Hematopoietic multipotent progenitor cell treated with erythropoietin and hydrocortisone succinate and interleukin-3 and kit ligand, for 6 days (in vitro differentiated cells): ENCODE measurements at regions not wholly inside any gene's neighbourhood (a gene's known extent, or its start where the extent isn't known, plus 50 kb on each side); places are given as distances from the start of the nearest gene placed in this dataset.
"Not testable (repeated sequence)": the region's sequence is repeated elsewhere in the genome, so short reads cannot be mapped to it uniquely, and the experiment has no call there.

Experiments
- DNase-seq: peaks from one replicate; pipeline ENCODE4 v3.0.0-alpha.2; 2015

DNA sequence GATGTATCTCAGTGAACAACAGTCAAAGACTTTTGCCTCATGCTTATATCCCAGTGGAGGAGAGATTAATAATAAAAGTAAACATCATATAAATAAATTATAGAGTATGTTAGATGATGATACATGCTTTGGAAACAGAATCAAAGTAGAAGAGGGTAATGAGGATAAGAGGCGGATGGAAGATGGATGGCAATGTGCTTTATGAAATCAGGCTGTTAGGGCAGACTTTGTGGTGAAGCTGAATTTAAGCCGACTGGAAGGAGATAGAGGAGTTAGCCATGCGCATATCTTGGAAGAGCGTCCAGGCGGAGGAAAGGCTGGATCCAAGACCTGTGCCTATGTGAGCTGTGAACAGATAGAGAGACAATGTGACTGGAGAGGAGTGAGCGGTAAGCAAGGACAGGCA lies 74.9 kb upstream of the GUCY1A1 start:
- DNase-seq = no peak

DNA sequence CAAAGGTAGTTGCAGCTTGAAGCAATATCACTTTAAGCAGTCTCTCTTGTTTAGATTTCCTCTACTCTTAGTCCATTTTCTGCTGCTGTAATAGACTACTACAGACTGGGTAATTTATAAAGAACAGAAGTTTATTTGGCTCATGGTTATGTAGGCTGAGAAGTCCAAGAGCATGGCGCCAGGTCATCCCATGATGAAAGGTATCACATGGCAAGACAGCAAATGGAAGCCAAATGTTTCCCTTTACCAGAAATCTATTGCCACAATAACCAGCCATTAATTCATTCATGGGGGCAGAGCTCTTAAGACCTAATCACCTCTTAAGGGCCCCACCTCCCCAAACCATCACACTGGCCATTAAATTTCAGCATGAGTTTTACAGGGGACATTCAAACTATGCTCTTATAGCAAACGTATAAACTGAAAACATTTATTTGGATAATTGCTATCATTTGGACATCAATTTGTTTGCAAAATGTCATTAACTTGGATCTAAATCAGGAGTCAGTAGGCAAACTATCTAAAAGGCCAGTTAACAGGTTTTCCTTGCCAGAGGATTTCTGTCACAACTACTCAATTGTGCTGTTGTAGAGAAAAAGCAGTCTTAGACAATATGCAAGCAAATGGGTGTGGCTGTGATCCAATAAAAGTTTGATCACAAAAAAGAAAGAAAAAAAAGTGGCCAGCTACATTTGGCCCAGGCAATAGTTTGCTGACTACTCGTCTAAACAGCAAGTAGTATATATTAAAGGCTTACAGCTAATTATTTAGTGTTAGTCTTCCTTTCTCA lies 75.7 kb upstream of the GUCY1A1 start:
- no peak for DNase-seq

DNA sequence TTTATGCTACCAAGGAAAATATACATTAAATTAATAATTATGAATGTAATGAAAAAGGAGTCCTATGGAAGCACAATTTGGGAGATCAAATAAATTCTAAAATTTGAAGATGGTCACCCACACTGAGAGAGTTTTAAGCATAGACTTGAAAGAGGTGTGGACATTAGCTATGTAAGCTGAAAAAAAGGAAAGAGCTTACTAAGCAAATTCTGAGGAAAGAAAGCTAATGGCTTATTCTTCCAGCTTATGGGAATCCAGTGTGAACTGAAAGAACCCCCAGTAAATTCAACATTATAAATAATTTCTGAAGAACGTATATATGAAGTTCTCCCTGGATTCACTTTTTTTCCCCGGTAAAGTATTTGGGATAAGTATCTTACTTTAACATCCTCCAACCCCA lies 78.2 kb upstream of the GUCY1A1 start:
- no peak for DNase-seq

DNA sequence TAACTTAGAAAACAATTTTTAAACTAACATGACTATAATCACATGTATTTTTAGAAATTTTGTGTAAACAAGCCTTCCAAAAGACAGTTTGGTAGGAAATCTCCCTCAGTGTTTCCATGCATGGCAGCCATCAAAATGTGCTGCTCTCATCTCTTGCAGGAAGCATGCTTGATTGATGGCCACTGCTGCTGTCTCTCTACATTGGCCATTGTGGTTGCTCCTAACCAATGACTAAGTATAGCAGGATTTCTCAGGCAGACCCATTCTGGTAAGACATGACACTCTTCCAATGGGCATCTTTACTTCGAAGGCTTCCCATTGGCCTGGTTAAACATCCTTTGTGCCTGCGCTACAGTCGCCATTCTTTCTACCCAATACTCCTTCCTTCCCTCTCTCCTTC lies 78.9 kb upstream of the GUCY1A1 start:
- DNase-seq = no peak

DNA sequence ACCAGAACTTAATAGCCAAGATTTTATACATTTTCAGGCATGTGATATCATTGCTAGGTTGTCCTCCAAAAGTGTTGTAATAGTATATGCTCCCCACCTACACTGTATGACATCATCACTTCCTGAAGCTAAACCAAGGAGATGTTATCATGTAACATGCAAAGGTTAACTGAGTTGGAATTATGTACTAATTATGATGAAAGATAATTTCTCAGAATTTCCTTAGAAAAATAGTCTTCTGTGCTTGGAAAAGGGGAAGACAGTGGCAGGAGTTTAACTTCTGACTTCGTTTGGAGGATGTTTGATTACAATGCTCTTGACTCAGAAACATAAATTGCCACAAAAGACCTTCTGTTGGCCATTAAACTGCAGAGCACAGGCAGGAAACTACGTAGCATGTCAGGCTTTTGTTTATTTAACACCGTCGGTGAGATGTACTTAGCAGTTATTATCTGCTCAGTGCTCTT lies 83.6 kb upstream of the GUCY1A1 start:
- peak; percentile 60 for DNase-seq

DNA sequence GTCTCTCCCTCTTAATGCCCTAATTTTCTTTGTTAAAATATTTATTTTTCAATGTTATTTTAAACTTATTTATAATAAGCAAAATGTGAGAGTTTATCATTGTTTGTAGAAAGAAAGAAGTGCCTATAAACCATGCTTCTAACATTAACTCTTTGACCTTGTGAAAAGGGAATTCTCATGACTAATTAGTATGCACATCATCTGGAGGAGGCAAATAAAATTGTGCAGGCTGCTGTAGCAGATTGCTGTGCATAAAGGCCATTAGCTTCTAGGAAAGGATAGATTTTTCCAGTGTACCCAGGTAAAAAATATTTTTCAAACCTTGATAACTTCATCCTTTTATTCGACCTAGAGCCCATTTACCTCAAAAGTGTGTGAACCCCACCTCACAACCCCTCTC lies 84.6 kb upstream of the GUCY1A1 start:
- DNase-seq = no peak

DNA sequence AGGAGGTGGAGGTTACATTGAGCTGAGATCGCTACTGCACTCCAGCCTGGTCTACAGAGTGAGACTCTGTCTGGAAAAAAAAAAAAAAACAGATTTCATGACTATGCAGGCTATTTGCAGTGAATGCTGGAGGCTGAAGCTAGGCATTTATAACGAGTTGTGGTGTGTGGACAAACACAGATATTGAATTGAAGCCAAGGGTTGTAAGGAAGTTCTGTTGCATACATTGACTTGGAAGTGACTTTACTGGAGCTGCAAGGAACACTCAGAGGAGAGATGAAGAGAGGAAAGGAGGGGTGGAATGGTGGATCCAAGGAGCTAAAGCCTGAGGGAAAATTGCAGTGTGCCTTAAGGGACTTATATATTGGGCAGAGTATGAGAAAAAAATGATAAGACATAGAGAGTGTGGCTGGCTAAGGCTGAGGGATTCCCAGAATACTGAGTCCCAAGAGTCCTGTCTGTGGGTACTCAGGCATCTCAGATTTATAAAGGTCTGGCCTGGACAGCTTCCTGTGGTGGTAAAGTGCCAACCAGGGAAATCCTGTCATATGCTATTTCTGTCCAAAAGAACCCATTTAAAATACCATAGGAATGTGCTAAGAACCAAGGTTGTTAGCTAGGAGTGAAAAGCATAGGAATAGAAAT lies 87.8 kb upstream of the GUCY1A1 start:
- no peak for DNase-seq

DNA sequence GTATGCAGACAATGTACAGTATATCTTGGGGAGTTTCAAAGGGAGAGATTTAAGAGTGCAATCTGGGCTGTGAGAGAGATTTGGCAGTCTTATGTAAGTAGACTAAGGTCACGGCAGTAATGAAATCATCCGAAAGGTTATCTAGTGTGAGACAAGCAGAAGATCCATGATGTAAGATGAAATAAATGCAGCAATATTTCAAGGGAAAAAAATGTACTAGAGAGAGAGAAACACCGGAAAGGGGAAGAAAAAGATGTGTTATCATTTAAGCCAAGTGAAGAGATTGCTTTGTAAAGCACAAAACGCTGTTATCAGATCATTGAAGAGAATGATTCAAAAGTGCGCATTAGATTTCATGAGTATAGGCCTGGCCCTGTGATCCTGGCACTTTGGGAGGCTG lies 88.4 kb upstream of the GUCY1A1 start:
- no peak for DNase-seq

DNA sequence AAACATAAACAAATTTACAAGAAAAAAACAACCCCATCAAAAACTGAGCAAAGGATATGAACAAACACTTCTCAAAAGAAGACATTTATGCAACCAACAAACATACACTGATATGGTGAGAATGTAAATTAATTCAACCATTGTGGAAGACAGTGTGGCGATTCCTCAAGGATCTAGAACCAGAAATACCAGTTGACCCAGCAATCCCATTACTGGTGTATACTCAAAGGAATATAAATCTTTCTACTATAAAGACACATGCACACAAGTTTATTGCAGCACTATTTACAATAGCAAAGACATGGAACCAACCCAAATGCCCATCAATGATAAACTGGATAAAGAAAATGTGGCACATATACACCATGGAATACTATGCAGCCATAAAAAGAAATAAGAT lies 92.3 kb upstream of the GUCY1A1 start:
- not testable (repeated sequence) for DNase-seq

DNA sequence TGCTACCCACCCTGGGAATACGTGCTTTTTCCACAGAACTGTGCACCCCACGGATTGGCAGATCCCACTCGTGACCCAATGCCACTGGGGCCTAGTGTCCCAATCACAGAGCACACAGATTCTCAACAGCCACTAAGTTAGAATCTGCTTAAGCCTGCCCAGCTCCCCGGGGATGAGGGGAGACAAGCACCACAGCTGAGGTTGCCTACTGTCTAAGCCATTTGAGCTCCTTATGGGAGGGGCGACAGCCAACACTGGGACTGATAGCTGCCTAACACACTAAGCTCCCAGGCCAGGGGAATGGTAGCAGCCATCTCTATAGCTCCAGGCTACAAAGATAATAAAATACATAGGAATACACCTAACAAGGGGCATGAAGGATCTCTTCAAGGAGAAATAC lies 93.5 kb upstream of the GUCY1A1 start:
- no peak for DNase-seq

DNA sequence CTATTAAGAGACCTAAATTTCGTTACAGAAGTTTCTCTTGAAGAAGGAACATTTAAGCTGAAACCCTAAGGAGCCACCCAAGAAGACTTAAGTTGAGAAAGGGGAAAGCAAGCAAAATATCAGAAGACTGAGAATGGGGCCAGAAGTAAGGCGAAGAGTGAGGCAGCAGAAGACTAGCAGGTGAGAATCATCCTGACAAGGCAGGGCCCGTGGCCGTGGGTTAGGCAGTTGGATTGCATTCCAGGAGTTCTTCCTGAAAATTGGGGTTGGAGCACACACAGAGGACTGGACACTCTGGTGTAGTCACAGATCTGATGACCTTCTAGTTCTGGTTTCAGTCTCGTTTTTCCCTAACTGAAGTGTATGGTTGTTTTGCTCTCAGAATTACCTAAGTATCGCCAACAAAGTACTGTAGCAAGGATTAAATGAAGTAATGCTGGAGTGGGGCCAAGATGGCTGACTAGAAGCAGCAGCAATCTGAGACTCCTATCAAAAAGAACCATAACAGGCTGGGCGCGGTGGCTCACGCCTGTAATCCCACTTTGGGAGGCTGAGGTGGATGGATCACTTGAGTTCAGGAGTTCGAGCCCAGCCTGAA lies 94.4 kb upstream of the GUCY1A1 start:
- no peak for DNase-seq

DNA sequence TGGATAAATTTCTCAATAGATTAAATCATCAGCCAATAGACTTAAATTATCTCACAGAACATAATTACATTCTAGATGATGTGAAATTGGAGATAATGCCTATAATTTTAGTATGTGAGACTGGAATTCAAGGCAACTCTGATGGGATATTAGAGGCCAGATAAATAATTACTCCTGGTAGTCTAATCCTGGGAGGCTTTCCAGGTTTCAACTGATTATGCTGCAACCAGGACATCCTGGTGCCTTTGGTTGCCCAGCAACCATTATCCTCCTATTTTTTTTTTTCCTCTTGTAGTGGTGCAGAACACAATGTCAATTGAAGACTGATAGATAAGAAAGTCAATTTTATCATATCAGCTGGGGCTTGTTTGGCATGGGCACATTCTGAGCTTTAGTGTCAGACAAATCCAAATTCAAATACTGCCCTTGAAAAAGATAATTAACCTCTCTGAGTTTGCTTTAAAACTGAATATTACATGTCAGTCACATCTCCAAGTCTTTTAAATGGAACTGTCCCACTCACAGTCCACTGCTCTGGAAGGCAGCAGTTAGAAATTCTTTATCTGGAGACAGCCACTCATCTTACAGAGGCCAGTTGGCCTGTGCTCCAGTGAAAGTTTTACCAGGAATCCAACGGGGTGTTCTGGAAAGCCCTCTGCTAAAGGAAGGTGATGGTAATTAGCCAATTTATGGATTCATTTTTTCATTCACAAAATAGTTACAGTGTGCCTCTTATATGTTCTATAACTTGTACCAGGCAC lies 95.3 kb upstream of the GUCY1A1 start:
- DNase-seq = no peak

DNA sequence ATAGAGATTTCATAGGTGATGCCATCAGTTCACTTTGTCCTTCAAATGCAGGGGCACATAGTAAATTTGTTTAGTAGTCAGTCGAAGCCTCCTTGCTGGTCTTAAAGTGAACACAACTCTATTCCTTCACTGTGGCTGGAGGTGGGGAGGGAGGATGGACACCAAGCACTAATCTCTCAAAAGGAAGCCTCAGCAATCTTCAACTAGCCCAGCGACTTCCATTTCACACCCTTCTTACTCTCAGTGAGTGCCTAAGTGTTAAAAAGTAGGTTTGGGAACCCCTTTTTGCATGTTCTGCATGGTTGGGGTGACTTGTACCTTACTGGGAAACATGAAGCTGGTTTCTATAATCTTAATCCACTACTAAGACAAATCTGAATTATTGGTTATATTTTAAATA lies 96.0 kb upstream of the GUCY1A1 start:
- DNase-seq = no peak

DNA sequence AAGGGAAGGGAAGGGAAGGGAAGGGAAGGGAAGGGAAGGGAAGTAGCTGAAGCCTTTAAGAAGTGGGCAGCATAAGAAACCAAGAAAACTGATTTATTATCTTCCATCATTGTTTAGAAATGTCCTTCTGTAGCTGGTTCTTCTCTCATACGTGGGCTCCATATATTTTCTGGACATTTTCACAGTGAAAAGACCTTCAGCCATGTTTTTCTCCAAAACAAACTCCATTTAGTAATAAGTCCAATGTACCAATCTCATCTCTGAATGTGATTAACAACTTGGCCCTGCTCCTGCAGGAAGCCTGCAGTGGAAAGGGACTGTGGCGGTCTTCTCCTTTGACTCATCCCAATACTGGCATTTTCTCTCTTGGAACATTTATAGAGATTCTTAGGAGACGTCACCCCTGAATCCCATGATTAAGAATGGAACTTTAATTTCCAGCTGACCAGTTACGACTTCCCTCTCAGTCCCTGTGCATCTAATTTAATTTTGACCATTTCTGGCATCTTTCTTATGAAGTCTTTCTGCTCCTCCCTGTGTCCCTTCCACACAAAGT lies 96.6 kb upstream of the GUCY1A1 start:
- no peak for DNase-seq

DNA sequence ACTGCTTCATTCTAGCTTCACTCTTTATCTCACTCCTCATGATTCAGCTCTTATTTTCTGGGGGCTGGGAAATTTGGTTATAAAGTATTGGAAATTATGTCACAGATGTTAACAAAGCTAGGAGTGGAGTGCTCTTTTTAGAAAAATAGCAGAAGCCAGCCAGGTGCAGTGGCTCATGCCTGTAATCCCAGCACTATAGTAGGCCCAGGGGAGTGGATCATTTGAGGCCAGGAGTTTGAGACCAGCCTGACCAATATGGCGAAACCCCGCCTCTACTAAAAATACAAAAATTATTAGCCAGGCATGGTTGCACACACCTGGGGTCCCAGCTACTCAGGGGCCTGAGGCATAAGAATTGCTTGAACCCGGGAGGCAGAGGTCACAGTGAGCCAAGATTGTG lies 97.2 kb upstream of the GUCY1A1 start:
- no peak for DNase-seq

DNA sequence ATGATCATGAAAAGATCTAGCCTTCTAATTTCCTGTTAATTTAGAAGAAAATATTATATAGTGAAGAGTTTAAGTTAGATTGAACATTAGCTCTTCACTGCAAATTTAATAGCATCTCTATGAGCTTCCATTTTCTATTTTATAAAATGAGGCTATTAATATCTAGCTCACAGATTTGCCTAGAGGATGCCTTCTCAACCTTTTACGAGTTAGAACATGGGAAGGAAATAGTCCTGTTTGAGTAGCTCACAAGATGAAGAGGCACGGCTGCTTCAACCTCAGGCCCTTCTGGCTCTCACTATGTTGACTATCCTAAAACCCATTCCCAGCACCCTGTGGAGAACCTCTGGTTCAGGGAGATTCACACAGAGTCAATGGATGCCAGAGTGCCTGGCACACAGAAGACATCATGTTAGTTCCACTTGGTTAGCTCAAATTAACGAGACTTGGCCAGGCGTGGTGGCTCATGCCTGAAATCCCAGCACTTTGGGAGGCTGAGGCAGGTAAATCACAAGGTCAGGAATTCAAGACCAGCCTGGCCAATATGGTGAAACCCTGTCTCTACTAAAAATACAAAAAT lies 97.9 kb upstream of the GUCY1A1 start:
- DNase-seq = no peak

DNA sequence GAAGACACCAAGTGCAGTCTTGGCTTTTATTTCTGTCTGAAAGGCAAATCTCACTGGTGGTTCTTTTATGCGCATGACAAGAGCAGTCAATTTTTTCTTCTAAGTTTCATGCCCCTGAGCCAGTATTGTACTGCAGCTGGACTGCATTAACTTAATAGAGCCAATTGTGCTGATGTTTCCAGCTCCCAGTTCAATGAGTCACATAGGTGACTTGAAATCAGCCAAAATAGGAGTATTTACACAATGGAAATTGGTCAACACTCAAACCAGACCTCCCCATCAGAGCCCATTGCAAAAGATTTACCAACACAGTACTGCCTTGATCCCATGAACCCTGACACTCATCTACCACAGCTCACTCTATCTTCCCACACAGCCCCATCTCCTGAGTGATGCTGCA lies 100.3 kb upstream of the GUCY1A1 start:
- DNase-seq = no peak

DNA sequence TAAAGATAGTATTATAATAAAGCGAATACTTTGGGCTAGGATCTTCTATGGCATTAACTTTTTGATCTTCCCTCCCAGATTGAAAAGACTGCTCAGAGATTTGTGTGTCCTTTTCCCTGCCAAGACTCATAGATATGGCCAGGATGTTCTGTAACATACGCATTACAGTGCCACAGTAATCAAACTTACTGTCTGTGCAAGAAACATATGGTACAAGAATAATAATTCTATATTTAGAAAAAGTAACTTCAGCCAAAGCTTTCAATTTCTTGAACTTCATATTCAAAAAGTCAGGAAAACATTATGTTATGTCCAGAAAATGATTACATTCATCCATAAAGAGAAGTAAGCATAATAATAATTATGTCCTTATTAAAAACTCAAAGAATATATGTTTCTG lies 100.9 kb upstream of the GUCY1A1 start:
- DNase-seq = no peak

DNA sequence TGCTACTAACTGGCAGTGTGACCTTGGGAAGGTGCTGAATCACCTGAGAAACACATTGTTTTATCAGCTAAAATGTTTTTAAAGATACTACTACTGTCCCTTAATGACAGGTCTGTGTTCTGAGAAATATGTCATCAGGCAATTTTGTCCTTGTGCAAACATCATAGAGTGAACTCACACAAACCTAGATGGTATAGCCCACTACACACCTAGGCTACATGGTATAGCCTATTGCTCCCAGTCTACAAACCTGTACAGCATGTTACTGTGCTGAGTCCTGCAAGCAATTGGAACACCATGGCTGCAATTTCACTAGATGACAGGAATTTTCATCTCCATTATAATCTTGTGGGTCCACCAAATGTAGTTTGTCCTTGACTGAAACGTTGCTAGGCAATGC lies 101.3 kb upstream of the GUCY1A1 start:
- DNase-seq = no peak

DNA sequence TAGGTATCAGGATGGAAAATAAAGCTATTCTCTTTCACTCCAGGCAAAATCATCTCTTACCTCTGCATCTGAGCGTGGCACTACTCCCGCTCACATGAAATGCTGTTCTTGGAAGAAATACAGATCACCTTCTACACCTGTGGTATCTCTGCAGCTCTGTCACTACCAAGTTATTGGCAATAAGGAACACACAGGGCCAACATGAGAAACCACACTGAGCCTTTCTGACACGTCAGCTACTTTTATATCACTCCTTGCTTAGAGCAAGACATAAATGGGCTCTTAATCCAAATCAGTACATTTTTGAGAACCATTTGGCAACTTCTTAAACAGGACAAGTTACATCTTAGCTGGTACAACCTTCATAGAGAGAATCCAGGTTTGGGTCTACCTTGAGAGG lies 101.8 kb upstream of the GUCY1A1 start:
- no peak for DNase-seq

DNA sequence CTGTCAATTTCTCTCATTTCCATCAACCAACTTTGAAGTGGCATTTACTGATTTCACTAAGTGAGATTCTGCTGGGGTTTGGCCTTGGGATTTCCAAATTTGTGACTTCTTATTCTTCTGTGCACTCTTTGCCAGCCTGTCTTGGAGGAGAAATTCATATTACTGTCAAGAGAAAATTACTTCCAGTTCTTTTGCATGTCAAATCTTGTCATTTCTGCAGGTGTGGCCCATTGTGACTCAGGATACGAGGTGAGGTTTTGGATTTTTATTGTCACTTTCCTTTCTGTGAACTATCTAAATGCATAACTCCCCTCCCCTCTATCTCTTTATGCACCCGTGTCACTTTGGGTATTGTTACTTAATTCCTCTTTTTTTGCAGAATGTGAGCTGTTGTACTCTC lies 102.6 kb upstream of the GUCY1A1 start:
- DNase-seq = no peak

DNA sequence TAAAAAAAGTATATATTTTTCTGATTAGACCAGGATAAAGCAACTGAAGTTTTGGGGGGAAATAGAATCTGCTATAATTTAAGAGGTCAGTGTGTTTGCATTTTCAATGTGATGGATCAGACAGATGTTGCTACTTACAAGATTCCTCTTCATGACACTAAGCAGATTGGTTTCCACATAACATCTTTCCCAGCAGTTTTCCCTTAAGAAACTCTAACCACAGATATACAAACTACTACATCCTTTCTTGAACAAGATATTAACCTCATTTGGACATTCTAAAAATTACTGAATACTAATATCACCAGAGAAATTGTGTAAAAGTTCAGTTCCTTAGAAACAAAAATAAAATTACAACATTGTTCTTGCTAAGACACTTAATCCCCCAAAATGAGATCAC lies 106.7 kb upstream of the GUCY1A1 start:
- DNase-seq = no peak

DNA sequence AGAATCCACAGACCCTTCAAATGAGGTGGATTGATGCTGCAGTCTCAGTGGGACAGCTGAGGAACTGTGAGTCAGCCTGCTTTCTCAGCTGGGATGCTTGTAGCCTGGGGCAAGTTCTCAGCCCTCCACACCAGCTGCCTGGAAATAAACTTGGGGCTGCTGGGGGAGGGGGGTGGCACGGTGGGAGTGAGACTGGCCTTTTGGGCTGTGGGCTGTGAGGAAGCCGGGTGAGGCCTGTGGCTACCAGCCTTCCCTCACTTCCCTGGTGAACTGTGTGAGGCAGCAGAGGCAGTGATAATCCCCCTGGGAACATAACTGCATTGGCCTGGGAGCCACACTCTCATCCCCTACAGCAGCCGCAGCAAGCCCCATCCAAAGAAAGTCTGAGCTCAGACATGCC lies 114.5 kb upstream of the GUCY1A1 start:
- DNase-seq = no peak
